ENCODE measurements at regions not wholly inside any gene's neighbourhood (a gene's known extent, or its start where the extent isn't known, plus 50 kb on each side); places are given as distances from the start of the nearest gene placed in this dataset.

DNA sequence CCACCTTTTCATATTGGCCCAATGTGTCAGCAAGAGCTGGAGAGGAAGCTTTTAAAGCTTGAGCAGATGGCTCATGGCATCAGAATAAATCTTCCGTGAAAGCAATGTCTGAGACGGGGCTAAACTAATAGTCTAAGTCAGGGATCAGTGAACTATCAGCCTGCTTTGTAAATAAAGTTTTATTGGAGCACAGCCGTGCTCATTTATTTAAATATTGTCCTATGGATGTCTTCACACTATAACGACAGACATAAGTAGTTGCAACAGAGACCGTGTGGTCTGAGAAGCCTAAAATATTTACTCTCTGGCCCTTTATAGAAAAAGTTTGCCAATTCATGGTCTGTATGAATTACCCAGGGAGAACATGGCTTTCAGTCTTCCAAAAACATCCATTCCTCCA is 85.6 kb upstream of the SLC44A1 start:
- TF ChIP-seq ZNF274 (IDR thresholded peaks at IDR 0.05; ENCODE audit: low read depth, low read length) (no peak), SUZ12 (IDR thresholded peaks at IDR 0.05; ENCODE audit: extremely low read depth, insufficient read depth, insufficient read length) (no peak), YY1 (IDR thresholded peaks at IDR 0.05; ENCODE audit: insufficient read depth, insufficient read length) (no peak)

Data from NT2/D1 (cell line).